T-helper 1 cell (primary cell): ENCODE measurements at regions not wholly inside any gene's neighbourhood (a gene's known extent, or its start where the extent isn't known, plus 50 kb on each side); places are given as distances from the start of the nearest gene placed in this dataset.

Source experiments
- DNase-seq, 5 donors: peaks; one replicate each; pipeline ENCODE4 v3.0.0-alpha.2; 2012 to 2020

GRCh38 chr14:76551906-76552305 lies 176.0 kb downstream of the ESRRB start:
- DNase-seq: no peak

- no peak for DNase-seq
Measured at GRCh38 chr14:76564471-76565422, 188.8 kb downstream of the ESRRB start.

- no peak for DNase-seq
Measured at GRCh38 chr14:76566439-76566838, 190.5 kb downstream of the ESRRB start.

GRCh38 chr14:76574416-76575095 lies 186.7 kb upstream of the VASH1 start:
- DNase-seq: no peak

GRCh38 chr14:76575108-76575507 lies 186.2 kb upstream of the VASH1 start:
- DNase-seq: no peak

GRCh38 chr14:76576047-76576741 lies 185.1 kb upstream of the VASH1 start:
- no peak for DNase-seq

- DNase-seq: no peak
Measured at GRCh38 chr14:76577090-76577489, 184.2 kb upstream of the VASH1 start.

- DNase-seq: no peak
Measured at GRCh38 chr14:76577837-76578236, 183.4 kb upstream of the VASH1 start.

GRCh38 chr14:76580399-76580798 lies 180.9 kb upstream of the VASH1 start:
- DNase-seq: no peak

- DNase-seq: no peak
Measured at GRCh38 chr14:76580967-76581366, 180.3 kb upstream of the VASH1 start.

GRCh38 chr14:76581592-76581991 lies 179.7 kb upstream of the VASH1 start:
- DNase-seq: no peak

GRCh38 chr14:76582447-76582846 lies 178.8 kb upstream of the VASH1 start:
- no peak for DNase-seq

GRCh38 chr14:76583174-76583573 lies 178.1 kb upstream of the VASH1 start:
- DNase-seq: no peak

GRCh38 chr14:76583805-76584204 lies 177.5 kb upstream of the VASH1 start:
- no peak for DNase-seq

- no peak for DNase-seq
Measured at GRCh38 chr14:76584271-76584702, 177.0 kb upstream of the VASH1 start.

- no peak for DNase-seq
Measured at GRCh38 chr14:76585616-76586015, 175.7 kb upstream of the VASH1 start.

GRCh38 chr14:76589246-76589645 lies 172.0 kb upstream of the VASH1 start:
- no peak for DNase-seq

- DNase-seq: no peak
Measured at GRCh38 chr14:76591266-76591665, 170.0 kb upstream of the VASH1 start.

GRCh38 chr14:76595266-76595665 lies 166.0 kb upstream of the VASH1 start:
- DNase-seq: no peak

GRCh38 chr14:76597387-76597786 lies 163.9 kb upstream of the VASH1 start:
- no peak for DNase-seq

GRCh38 chr14:76599141-76599540 lies 162.1 kb upstream of the VASH1 start:
- no peak for DNase-seq

- DNase-seq: no peak
Measured at GRCh38 chr14:76599559-76600287, 161.5 kb upstream of the VASH1 start.

GRCh38 chr14:76603713-76604112 lies 157.6 kb upstream of the VASH1 start:
- DNase-seq: no peak
